Effector memory CD4-positive, alpha-beta T cell (primary cell): ENCODE measurements at regions not wholly inside any gene's neighbourhood (a gene's known extent, or its start where the extent isn't known, plus 50 kb on each side); places are given as distances from the start of the nearest gene placed in this dataset.

Source experiments
- DNase-seq, 3 donors: peaks; one replicate each; pipeline ENCODE4 v3.0.0-alpha.2; 2020
- H3K27ac ChIP-seq: 2 replicates; pipeline ENCODE4 v1.7.0; 2013; ENCODE audit warnings: mild to moderate bottlenecking, low read length, moderate library complexity; ENCODE audit not compliant: insufficient read depth, poor library complexity, severe bottlenecking
- H3K27me3 ChIP-seq: replicated peaks from 2 replicates; pipeline ENCODE4 v1.7.0; 2013; ENCODE audit warnings: mild to moderate bottlenecking, low read length; ENCODE audit not compliant: insufficient read depth, control insufficient read depth, poor library complexity, severe bottlenecking
- H3K36me3 ChIP-seq: 2 replicates; pipeline ENCODE4 v1.7.0; 2013; ENCODE audit warnings: mild to moderate bottlenecking, low read length, moderate library complexity; ENCODE audit not compliant: control insufficient read depth, insufficient read depth
- H3K4me1 ChIP-seq: 2 replicates; pipeline ENCODE4 v1.7.0; 2013; ENCODE audit warnings: low read length, mild to moderate bottlenecking; ENCODE audit not compliant: control insufficient read depth, insufficient read depth, poor library complexity, severe bottlenecking
- H3K4me3 ChIP-seq: 2 replicates; pipeline ENCODE4 v1.7.0; 2013; ENCODE audit warnings: low read length, low read depth, mild to moderate bottlenecking; ENCODE audit not compliant: insufficient read depth, poor library complexity, severe bottlenecking
- H3K9me3 ChIP-seq: 2 replicates; pipeline ENCODE4 v1.7.0; 2013; ENCODE audit warnings: mild to moderate bottlenecking, low read length, moderate library complexity; ENCODE audit not compliant: control insufficient read depth

- no peak overlapping the region for H3K27ac ChIP-seq
- no peak for DNase-seq
- H3K27me3 ChIP-seq: no peaks in the 10 kb centered on the region
- no peaks in the 10 kb centered on the region for H3K4me1 ChIP-seq
- no peaks in the 10 kb centered on the region for H3K9me3 ChIP-seq
- H3K4me3 ChIP-seq: no peak overlapping the region
- no peaks in the 10 kb centered on the region for H3K36me3 ChIP-seq
Observed at GRCh38 chr1:239805851-239806772, 285.6 kb upstream of the FMN2 start.

DNA sequence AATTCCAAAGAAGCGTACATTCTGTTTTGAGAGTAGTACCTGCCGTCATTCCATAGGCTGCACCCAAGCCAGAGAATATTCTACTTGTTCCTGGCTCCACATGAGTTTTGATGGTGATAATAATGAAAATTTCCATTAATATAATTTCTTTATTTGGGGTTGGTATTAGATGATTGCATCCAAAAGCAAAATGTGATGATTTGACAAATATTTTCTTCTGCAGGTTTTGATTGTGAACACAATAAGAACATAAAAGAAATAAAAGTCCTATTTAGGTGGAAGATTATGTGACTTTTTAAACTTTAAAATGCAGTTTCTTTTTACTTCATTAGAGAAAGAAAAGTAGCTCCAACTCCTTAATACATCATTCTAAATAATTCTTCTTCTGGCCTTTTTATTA, 284.8 kb upstream of the FMN2 start:
- no peak for DNase-seq
- Histone ChIP-seq H3K4me3 (no peak overlapping the region), H3K36me3 (no peaks in the 10 kb centered on the region), H3K9me3 (no peaks in the 10 kb centered on the region), H3K4me1 (no peaks in the 10 kb centered on the region), H3K27ac (no peak overlapping the region), H3K27me3 (no peaks in the 10 kb centered on the region)

DNA sequence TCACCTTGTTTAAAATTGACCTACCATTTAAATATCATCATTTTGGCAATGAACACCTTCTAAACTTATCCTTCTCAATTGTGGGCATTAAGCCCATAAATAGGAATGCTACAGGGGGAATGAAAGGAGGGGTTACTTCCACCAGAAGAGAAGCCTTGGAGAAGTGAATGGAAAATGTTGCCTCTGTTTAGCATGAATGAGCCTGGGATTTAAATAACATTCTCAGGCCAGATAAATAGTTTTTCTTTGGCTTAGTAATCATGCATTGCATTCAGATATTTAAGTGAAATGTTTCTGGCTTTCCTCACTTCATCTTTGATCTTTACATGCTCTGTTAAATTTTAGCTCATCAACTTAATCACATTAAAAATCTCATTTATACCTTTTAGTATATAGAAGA, 284.3 kb upstream of the FMN2 start:
- no peaks in the 10 kb centered on the region for H3K27me3 ChIP-seq
- H3K4me3 ChIP-seq: no peak overlapping the region
- no peak for DNase-seq
- H3K4me1 ChIP-seq: no peaks in the 10 kb centered on the region
- H3K9me3 ChIP-seq: no peaks in the 10 kb centered on the region
- no peak overlapping the region for H3K27ac ChIP-seq
- no peaks in the 10 kb centered on the region for H3K36me3 ChIP-seq

DNA sequence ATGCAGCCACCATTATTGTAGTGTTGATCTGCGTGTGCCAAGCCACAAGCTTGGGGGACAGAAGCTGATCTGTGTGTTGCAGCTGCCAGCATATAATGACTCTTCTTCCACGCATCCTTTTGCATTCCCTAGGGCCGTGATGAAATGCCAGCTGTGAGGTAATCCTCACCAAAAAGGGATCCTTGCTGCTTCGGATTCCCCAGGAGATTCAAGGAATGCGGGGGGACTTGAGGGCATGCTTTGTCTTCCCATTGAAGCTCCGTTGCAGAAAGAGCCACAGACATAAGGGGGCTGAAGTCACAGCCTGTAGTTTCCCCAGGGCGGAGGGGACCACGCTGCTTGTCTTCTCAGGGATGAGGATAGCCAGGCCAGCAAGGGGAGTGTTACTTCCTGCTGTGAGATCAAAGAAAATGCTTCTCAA, 281.6 kb upstream of the FMN2 start:
- Histone ChIP-seq H3K36me3 (no peaks in the 10 kb centered on the region), H3K27me3 (no peaks in the 10 kb centered on the region), H3K4me3 (no peak overlapping the region), H3K9me3 (no peaks in the 10 kb centered on the region), H3K27ac (no peak overlapping the region), H3K4me1 (no peaks in the 10 kb centered on the region)
- no peak for DNase-seq

GRCh38 chr1:239811211-239811885, 280.3 kb upstream of the FMN2 start:
- Histone ChIP-seq H3K27ac (no peak overlapping the region), H3K9me3 (no peaks in the 10 kb centered on the region), H3K27me3 (no peaks in the 10 kb centered on the region), H3K36me3 (no peaks in the 10 kb centered on the region), H3K4me3 (no peak overlapping the region), H3K4me1 (no peaks in the 10 kb centered on the region)
- peak in 1 of 3 donors; percentile 2 for DNase-seq

DNA sequence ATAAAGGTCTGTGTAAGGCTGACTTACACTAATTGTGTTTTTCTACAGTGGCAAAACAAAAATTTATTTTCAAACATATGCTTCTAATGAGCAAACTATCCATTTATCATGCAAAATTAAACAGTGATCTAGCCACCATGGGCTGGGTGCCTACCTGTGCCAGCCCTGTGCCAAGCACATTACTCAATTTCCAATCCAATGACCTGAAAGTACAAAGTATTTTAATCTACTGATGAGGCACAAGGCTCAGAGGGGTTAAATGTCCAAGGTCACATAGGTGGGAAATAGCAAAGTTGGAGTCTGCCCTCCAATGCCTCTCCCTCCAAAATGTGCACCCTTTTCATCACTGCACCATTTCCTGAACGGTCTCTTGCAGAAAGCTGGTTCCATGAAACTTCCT, 279.1 kb upstream of the FMN2 start:
- Histone ChIP-seq H3K36me3 (no peaks in the 10 kb centered on the region), H3K4me1 (no peaks in the 10 kb centered on the region), H3K9me3 (no peaks in the 10 kb centered on the region), H3K27ac (no peak overlapping the region), H3K4me3 (no peak overlapping the region), H3K27me3 (no peaks in the 10 kb centered on the region)
- DNase-seq: no peak

GRCh38 chr1:239814306-239814881, 277.3 kb upstream of the FMN2 start:
- H3K36me3 ChIP-seq: no peaks in the 10 kb centered on the region
- no peak for DNase-seq
- no peaks in the 10 kb centered on the region for H3K27me3 ChIP-seq
- no peak overlapping the region for H3K4me3 ChIP-seq
- H3K9me3 ChIP-seq: no peaks in the 10 kb centered on the region
- H3K27ac ChIP-seq: no peak overlapping the region
- H3K4me1 ChIP-seq: no peaks in the 10 kb centered on the region

GRCh38 chr1:239815074-239815473, 276.6 kb upstream of the FMN2 start:
- DNase-seq: no peak
- Histone ChIP-seq H3K27me3 (no peaks in the 10 kb centered on the region), H3K4me3 (no peak overlapping the region), H3K4me1 (no peaks in the 10 kb centered on the region), H3K27ac (no peak overlapping the region), H3K36me3 (no peaks in the 10 kb centered on the region), H3K9me3 (no peaks in the 10 kb centered on the region)

- no peak for DNase-seq
- H3K4me1 ChIP-seq: no peaks in the 10 kb centered on the region
- no peak overlapping the region for H3K27ac ChIP-seq
- H3K27me3 ChIP-seq: no peaks in the 10 kb centered on the region
- no peaks in the 10 kb centered on the region for H3K9me3 ChIP-seq
- H3K4me3 ChIP-seq: no peak overlapping the region
- no peaks in the 10 kb centered on the region for H3K36me3 ChIP-seq
Observed at GRCh38 chr1:239816081-239816782, 275.5 kb upstream of the FMN2 start.
